Esophagus muscularis mucosa (tissue), 3 donors: ENCODE measurements at regions not wholly inside any gene's neighbourhood (a gene's known extent, or its start where the extent isn't known, plus 50 kb on each side); places are given as distances from the start of the nearest gene placed in this dataset.

Experiments used
- POLR2A ChIP-seq: fragments of 450-650 bp; IDR thresholded peaks from one replicate; pipeline ENCODE4 v1.6.1; 2017; ENCODE audit warnings: antibody characterized with exemption, moderate library complexity, mild to moderate bottlenecking, low read depth
- POLR2AphosphoS5 ChIP-seq, 2 donors: sonication (generic); formaldehyde crosslinking; IDR thresholded peaks; one replicate each; pipeline ENCODE4 v1.6.1; 2017; ENCODE audit warnings: antibody characterized with exemption in 2 of 2
- TF ChIP-seq, protein P1 (sequence below), 3 experiments: fragments of 200-600 bp in 2 of 3; fragments of 450-650 bp in 1 of 3; sonication (generic) in 2 of 3; IDR thresholded peaks; one replicate each; pipeline ENCODE4 v1.5.1; 2017 to 2019; ENCODE audit warnings: antibody characterized with exemption in 3 of 3, mild to moderate bottlenecking in 2 of 3, moderate library complexity in 1 of 3

DNA sequence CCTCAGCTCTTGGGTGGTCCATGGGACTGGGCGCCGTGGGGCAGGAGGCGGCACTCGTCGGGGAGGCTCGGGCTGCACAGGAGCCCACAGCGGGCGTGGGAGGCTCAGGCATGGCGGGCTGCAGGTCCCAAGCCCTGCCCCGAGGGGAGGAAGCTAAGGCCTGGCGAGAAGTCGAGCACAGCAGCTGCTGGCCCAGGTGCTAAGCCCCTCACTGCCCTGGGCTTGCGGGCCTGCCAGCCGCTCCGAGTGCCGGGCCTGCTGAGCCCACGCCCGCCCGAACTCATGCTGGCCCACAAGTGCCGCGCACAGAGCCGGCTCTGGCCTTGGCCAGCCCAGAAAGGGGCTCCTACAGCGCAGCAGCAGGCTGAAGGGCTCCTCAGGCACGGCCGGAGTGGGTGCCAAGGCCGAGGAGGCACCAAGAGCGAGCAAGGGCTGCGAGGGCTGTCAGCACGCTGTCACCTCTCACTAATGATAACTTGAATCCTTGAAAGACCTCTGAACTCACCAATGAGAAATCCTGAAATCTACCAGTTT is 1506.8 kb upstream of the WWC1 start:
- no peak for TF ChIP-seq POLR2A
- TF ChIP-seq, protein P1, sequence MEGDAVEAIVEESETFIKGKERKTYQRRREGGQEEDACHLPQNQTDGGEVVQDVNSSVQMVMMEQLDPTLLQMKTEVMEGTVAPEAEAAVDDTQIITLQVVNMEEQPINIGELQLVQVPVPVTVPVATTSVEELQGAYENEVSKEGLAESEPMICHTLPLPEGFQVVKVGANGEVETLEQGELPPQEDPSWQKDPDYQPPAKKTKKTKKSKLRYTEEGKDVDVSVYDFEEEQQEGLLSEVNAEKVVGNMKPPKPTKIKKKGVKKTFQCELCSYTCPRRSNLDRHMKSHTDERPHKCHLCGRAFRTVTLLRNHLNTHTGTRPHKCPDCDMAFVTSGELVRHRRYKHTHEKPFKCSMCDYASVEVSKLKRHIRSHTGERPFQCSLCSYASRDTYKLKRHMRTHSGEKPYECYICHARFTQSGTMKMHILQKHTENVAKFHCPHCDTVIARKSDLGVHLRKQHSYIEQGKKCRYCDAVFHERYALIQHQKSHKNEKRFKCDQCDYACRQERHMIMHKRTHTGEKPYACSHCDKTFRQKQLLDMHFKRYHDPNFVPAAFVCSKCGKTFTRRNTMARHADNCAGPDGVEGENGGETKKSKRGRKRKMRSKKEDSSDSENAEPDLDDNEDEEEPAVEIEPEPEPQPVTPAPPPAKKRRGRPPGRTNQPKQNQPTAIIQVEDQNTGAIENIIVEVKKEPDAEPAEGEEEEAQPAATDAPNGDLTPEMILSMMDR (IDR thresholded peaks at IDR 0.05), result no peak
- no peak for TF ChIP-seq POLR2AphosphoS5 (IDR thresholded peaks at IDR 0.05)
